ENCODE measurements at regions not wholly inside any gene's neighbourhood (a gene's known extent, or its start where the extent isn't known, plus 50 kb on each side); places are given as distances from the start of the nearest gene placed in this dataset.
"Not testable (repeated sequence)": the region's sequence is repeated elsewhere in the genome, so short reads cannot be mapped to it uniquely, and the experiment has no call there.

GRCh38 chr2:224103651-224104050 lies 64.6 kb upstream of the SERPINE2 start:
- no peak overlapping the region for H3K4me3 ChIP-seq (ENCODE audit: low read length)
- TF ChIP-seq CTCF (IDR thresholded peaks at IDR 0.05; ENCODE audit: insufficient read depth, low read depth, low read length, missing control alignments), result no peak
- DNase-seq (ENCODE audit: low read depth), result no peak

- DNase-seq (ENCODE audit: low read depth), result no peak
- H3K4me3 ChIP-seq (ENCODE audit: low read length), result no peak overlapping the region
- no peak for TF ChIP-seq CTCF (IDR thresholded peaks at IDR 0.05; ENCODE audit: insufficient read depth, low read depth, low read length, missing control alignments)
Measured at GRCh38 chr2:224102991-224103390, 63.9 kb upstream of the SERPINE2 start.

- DNase-seq (ENCODE audit: low read depth), result peak; percentile 92
- no peak overlapping the region for H3K4me3 ChIP-seq (ENCODE audit: low read length)
- no peak for TF ChIP-seq CTCF (IDR thresholded peaks at IDR 0.05; ENCODE audit: insufficient read depth, low read depth, low read length, missing control alignments)
Measured at GRCh38 chr2:224101820-224102630, 62.9 kb upstream of the SERPINE2 start.

GRCh38 chr2:224099861-224100643 lies 61.0 kb upstream of the SERPINE2 start:
- no peak for DNase-seq (ENCODE audit: low read depth)
- no peak overlapping the region for H3K4me3 ChIP-seq (ENCODE audit: low read length)
- no peak for TF ChIP-seq CTCF (IDR thresholded peaks at IDR 0.05; ENCODE audit: insufficient read depth, low read depth, low read length, missing control alignments)

- no peak overlapping the region for H3K4me3 ChIP-seq (ENCODE audit: low read length)
- DNase-seq (ENCODE audit: low read depth), result no peak
- no peak for TF ChIP-seq CTCF (IDR thresholded peaks at IDR 0.05; ENCODE audit: insufficient read depth, low read depth, low read length, missing control alignments)
Measured at GRCh38 chr2:224098481-224099230, 59.6 kb upstream of the SERPINE2 start.

GRCh38 chr2:224094413-224094812 lies 55.3 kb upstream of the SERPINE2 start:
- no peak for TF ChIP-seq CTCF (IDR thresholded peaks at IDR 0.05; ENCODE audit: insufficient read depth, low read depth, low read length, missing control alignments)
- no peak overlapping the region for H3K4me3 ChIP-seq (ENCODE audit: low read length)
- no peak for DNase-seq (ENCODE audit: low read depth)

- H3K4me3 ChIP-seq (ENCODE audit: low read length); DNase-seq (ENCODE audit: low read depth): not testable (repeated sequence)
Measured at GRCh38 chr2:224091671-224092070, 52.6 kb upstream of the SERPINE2 start.

- H3K4me3 ChIP-seq (ENCODE audit: low read length); DNase-seq (ENCODE audit: low read depth): not testable (repeated sequence)
Measured at GRCh38 chr2:224089606-224090005, 50.5 kb upstream of the SERPINE2 start.
